Type B pancreatic cell (in vitro differentiated cells): ENCODE measurements at regions not wholly inside any gene's neighbourhood (a gene's known extent, or its start where the extent isn't known, plus 50 kb on each side); places are given as distances from the start of the nearest gene placed in this dataset.

ENCODE experiments used
- DNase-seq: peaks from one replicate; pipeline ENCODE4 v3.0.0; 2021; ENCODE audit warnings: mixed read lengths; ENCODE audit not compliant: unreplicated experiment; ENCODE audit errors: extremely low spot score
- H3K27ac Mint-ChIP-seq: 2 replicates; pipeline ENCODE4 v1.8.0; 2021; ENCODE audit warnings: mild to moderate bottlenecking, mixed read lengths
- H3K27me3 Mint-ChIP-seq: 2 replicates; pipeline ENCODE4 v1.8.0; 2021; ENCODE audit warnings: mixed read lengths
- H3K36me3 Mint-ChIP-seq: 2 replicates; pipeline ENCODE4 v1.8.0; 2021; ENCODE audit warnings: mixed read lengths
- H3K4me1 Mint-ChIP-seq: one replicate; pipeline ENCODE4 v1.8.0; 2021; ENCODE audit warnings: mixed read lengths; ENCODE audit not compliant: unreplicated experiment
- H3K4me3 Mint-ChIP-seq: 2 replicates; pipeline ENCODE4 v1.8.0; 2021; ENCODE audit warnings: mild to moderate bottlenecking, mixed read lengths
- H3K9me3 Mint-ChIP-seq: 2 replicates; pipeline ENCODE4 v1.8.0; 2021; ENCODE audit warnings: mixed read lengths
- TF ChIP-seq, protein P1 (sequence below): fragments of 200-600 bp; sonication (generic); conservative IDR thresholded peaks from 2 replicates; pipeline ENCODE4 v1.5.0; 2021; ENCODE audit warnings: antibody characterized with exemption, mild to moderate bottlenecking

- H3K27me3 Mint-ChIP-seq, result peaks cover 13% of the 10 kb centered on the region
- no peaks in the 10 kb centered on the region for H3K9me3 Mint-ChIP-seq
- H3K36me3 Mint-ChIP-seq, result no peaks in the 10 kb centered on the region
- H3K4me3 Mint-ChIP-seq, result no peak overlapping the region
- TF ChIP-seq, protein P1, sequence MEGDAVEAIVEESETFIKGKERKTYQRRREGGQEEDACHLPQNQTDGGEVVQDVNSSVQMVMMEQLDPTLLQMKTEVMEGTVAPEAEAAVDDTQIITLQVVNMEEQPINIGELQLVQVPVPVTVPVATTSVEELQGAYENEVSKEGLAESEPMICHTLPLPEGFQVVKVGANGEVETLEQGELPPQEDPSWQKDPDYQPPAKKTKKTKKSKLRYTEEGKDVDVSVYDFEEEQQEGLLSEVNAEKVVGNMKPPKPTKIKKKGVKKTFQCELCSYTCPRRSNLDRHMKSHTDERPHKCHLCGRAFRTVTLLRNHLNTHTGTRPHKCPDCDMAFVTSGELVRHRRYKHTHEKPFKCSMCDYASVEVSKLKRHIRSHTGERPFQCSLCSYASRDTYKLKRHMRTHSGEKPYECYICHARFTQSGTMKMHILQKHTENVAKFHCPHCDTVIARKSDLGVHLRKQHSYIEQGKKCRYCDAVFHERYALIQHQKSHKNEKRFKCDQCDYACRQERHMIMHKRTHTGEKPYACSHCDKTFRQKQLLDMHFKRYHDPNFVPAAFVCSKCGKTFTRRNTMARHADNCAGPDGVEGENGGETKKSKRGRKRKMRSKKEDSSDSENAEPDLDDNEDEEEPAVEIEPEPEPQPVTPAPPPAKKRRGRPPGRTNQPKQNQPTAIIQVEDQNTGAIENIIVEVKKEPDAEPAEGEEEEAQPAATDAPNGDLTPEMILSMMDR, result peak; percentile 47
- no peak overlapping the region for H3K27ac Mint-ChIP-seq
- no peak for DNase-seq
- H3K4me1 Mint-ChIP-seq, result peaks cover 3% of the 10 kb centered on the region
Observed at GRCh38 chr4:129167640-129168260, 71.8 kb downstream of the C4orf33 start.

GRCh38 chr4:129172181-129172580, 76.2 kb downstream of the C4orf33 start:
- TF ChIP-seq, protein P1, result no peak
- H3K4me3 Mint-ChIP-seq, result no peak overlapping the region
- H3K4me1 Mint-ChIP-seq, result peaks cover 3% of the 10 kb centered on the region
- DNase-seq, result no peak
- no peaks in the 10 kb centered on the region for H3K36me3 Mint-ChIP-seq
- H3K27me3 Mint-ChIP-seq, result peaks cover 7% of the 10 kb centered on the region
- no peaks in the 10 kb centered on the region for H3K9me3 Mint-ChIP-seq
- no peak overlapping the region for H3K27ac Mint-ChIP-seq

- no peaks in the 10 kb centered on the region for H3K27me3 Mint-ChIP-seq
- H3K9me3 Mint-ChIP-seq, result no peaks in the 10 kb centered on the region
- no peak overlapping the region for H3K4me3 Mint-ChIP-seq
- H3K36me3 Mint-ChIP-seq, result no peaks in the 10 kb centered on the region
- peaks cover 4% of the 10 kb centered on the region for H3K4me1 Mint-ChIP-seq
- H3K27ac Mint-ChIP-seq, result no peak overlapping the region
- TF ChIP-seq, protein P1, result no peak
- no peak for DNase-seq
Observed at GRCh38 chr4:129176864-129177263, 80.9 kb downstream of the C4orf33 start.

- Mint-ChIP-seq H3K4me3 (no peak overlapping the region), H3K4me1 (peaks cover 4% of the 10 kb centered on the region), H3K9me3 (no peaks in the 10 kb centered on the region), H3K27me3 (peaks cover 1% of the 10 kb centered on the region), H3K27ac (no peak overlapping the region), H3K36me3 (no peaks in the 10 kb centered on the region)
- TF ChIP-seq, protein P1, result no peak
- DNase-seq, result no peak
Observed at GRCh38 chr4:129179276-129179675, 83.3 kb downstream of the C4orf33 start.

DNA sequence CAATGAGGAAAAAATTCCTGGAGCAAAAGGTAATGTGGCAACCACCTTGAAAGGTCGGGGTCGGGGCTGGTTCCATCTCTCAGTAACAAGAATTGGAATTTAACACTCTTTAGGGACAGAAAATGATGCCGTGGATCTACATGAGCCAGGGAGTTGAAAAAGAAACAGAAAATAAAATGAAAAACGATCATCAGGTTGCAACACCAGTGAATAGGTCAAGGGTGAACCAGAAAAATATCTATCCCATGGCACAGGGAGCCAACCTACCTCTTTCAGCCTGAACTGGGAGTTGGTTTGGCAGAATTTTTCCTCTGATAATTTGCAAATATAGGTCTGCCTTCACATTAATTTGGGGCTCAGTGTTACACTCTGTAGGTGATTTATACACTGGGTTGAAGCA, 93.7 kb downstream of the C4orf33 start:
- H3K4me1 Mint-ChIP-seq, result no peaks in the 10 kb centered on the region
- H3K4me3 Mint-ChIP-seq, result no peak overlapping the region
- H3K36me3 Mint-ChIP-seq, result no peaks in the 10 kb centered on the region
- H3K27ac Mint-ChIP-seq, result no peak overlapping the region
- H3K9me3 Mint-ChIP-seq, result no peaks in the 10 kb centered on the region
- TF ChIP-seq, protein P1, result no peak
- DNase-seq, result no peak
- H3K27me3 Mint-ChIP-seq, result no peaks in the 10 kb centered on the region
